ENCODE measurements at regions not wholly inside any gene's neighbourhood (a gene's known extent, or its start where the extent isn't known, plus 50 kb on each side); places are given as distances from the start of the nearest gene placed in this dataset.
A peak's percentile ranks its signal among the peaks of the same experiment; 100 is the strongest.

GRCh38 chr3:117681619-117682018 is 972.0 kb downstream of the TUSC7 start:
- 71 to 73% methylated on average over 2 of the region's 2 CpGs for WGBS, 2 donors

DNA sequence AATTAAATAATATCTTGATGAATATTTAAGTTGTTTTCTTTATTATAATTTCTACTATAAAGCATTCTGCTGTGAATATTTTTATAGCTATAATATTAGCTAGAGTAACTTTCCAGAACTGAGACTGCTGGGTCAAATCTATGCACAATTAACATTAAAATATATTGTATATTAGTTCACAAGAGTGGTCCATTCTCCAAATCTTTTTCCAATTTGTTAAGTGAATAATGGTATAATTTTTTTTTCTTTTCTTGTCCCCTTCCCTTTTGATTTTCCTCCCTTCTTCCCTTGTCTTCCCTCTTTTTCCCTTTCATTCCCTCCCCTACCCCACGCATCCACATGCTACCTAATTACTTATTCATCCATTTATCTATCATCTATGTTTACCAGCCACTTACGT is 977.5 kb downstream of the TUSC7 start:
- DNase-seq = no peak
- H3K9me3 ChIP-seq (ENCODE audit: control insufficient read depth in 4 of 4, insufficient read depth in 3 of 4, low read length in 3 of 4) = no peaks in the 10 kb centered on the region
- H3K9ac ChIP-seq (ENCODE audit: insufficient read depth in 1 of 2, low read length in 2 of 2) = no peak overlapping the region
- no peak overlapping the region for H3K4me3 ChIP-seq
- no peak overlapping the region for H3K27ac ChIP-seq (ENCODE audit: low read depth in 1 of 2, low read length in 1 of 2)
- no peaks in the 10 kb centered on the region for H3K4me1 ChIP-seq (ENCODE audit: control insufficient read depth in 5 of 5, insufficient read depth in 5 of 5, low read length in 5 of 5)
- WGBS, 2 donors = 80 to 93% methylated on average over 2 of the region's 2 CpGs
- H3K27me3 ChIP-seq (ENCODE audit: control insufficient read depth in 3 of 3, insufficient read depth in 3 of 3, low read length in 2 of 3) = no peaks in the 10 kb centered on the region
- TF ChIP-seq, protein P1, sequence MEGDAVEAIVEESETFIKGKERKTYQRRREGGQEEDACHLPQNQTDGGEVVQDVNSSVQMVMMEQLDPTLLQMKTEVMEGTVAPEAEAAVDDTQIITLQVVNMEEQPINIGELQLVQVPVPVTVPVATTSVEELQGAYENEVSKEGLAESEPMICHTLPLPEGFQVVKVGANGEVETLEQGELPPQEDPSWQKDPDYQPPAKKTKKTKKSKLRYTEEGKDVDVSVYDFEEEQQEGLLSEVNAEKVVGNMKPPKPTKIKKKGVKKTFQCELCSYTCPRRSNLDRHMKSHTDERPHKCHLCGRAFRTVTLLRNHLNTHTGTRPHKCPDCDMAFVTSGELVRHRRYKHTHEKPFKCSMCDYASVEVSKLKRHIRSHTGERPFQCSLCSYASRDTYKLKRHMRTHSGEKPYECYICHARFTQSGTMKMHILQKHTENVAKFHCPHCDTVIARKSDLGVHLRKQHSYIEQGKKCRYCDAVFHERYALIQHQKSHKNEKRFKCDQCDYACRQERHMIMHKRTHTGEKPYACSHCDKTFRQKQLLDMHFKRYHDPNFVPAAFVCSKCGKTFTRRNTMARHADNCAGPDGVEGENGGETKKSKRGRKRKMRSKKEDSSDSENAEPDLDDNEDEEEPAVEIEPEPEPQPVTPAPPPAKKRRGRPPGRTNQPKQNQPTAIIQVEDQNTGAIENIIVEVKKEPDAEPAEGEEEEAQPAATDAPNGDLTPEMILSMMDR (IDR thresholded peaks at IDR 0.05; ENCODE audit: control extremely low read depth, extremely low read depth) = no peak
- ATAC-seq (ENCODE audit: insufficient read depth, low FRiP score) = no peak
- H3K36me3 ChIP-seq (ENCODE audit: control insufficient read depth in 4 of 4, insufficient read depth in 4 of 4, low read length in 4 of 4) = no peaks in the 10 kb centered on the region

More at GRCh38 chr3:117681619-117682018, 972.0 kb downstream of the TUSC7 start:
- Histone ChIP-seq H3K27me3 (ENCODE audit: control insufficient read depth in 3 of 3, insufficient read depth in 3 of 3, low read length in 2 of 3) (no peaks in the 10 kb centered on the region), H3K36me3 (ENCODE audit: control insufficient read depth in 4 of 4, insufficient read depth in 4 of 4, low read length in 4 of 4) (no peaks in the 10 kb centered on the region), H3K9ac (ENCODE audit: insufficient read depth in 1 of 2, low read length in 2 of 2) (no peak overlapping the region), H3K9me3 (ENCODE audit: control insufficient read depth in 4 of 4, insufficient read depth in 3 of 4, low read length in 3 of 4) (no peaks in the 10 kb centered on the region), H3K27ac (ENCODE audit: low read depth in 1 of 2, low read length in 1 of 2) (no peak overlapping the region), H3K4me1 (ENCODE audit: control insufficient read depth in 5 of 5, insufficient read depth in 5 of 5, low read length in 5 of 5) (no peaks in the 10 kb centered on the region), H3K4me3 (no peak overlapping the region)
- TF ChIP-seq, protein P1 (IDR thresholded peaks at IDR 0.05; ENCODE audit: control extremely low read depth, extremely low read depth) = no peak
- no peak for DNase-seq
- peak; percentile 47 for ATAC-seq (ENCODE audit: insufficient read depth, low FRiP score)

DNA sequence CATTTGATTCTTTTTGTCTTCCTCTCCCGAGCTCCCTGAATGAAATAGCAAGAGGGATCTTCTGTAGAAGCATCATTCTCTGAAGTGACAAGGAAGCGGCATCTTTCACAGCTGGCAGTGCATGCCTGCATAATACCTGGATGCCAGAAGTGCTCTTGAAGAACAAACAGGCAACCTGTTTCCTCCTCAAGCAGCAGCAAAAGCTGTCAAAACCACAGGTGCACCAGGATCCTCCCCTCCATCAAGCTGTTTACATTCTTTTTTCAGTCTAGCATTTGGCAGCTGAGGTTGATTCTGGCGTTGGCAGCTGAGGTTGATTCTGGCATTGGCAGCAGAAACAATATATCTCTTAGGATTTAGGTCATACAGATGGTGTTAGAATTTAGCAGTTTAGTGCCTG is 979.0 kb downstream of the TUSC7 start:
- H3K27ac ChIP-seq (ENCODE audit: low read depth in 1 of 2, low read length in 1 of 2) = no peak overlapping the region
- 53 to 59% methylated on average over 3 of the region's 3 CpGs for WGBS, 2 donors
- DNase-seq (no peak), ATAC-seq (ENCODE audit: insufficient read depth, low FRiP score) (no peak)
- no peaks in the 10 kb centered on the region for H3K36me3 ChIP-seq (ENCODE audit: control insufficient read depth in 4 of 4, insufficient read depth in 4 of 4, low read length in 4 of 4)
- H3K4me3 ChIP-seq = no peak overlapping the region
- TF ChIP-seq, protein P1 (IDR thresholded peaks at IDR 0.05; ENCODE audit: control extremely low read depth, extremely low read depth) = no peak
- no peaks in the 10 kb centered on the region for H3K9me3 ChIP-seq (ENCODE audit: control insufficient read depth in 4 of 4, insufficient read depth in 3 of 4, low read length in 3 of 4)
- no peaks in the 10 kb centered on the region for H3K27me3 ChIP-seq (ENCODE audit: control insufficient read depth in 3 of 3, insufficient read depth in 3 of 3, low read length in 2 of 3)
- no peak overlapping the region for H3K9ac ChIP-seq (ENCODE audit: insufficient read depth in 1 of 2, low read length in 2 of 2)
- no peaks in the 10 kb centered on the region for H3K4me1 ChIP-seq (ENCODE audit: control insufficient read depth in 5 of 5, insufficient read depth in 5 of 5, low read length in 5 of 5)

GRCh38 chr3:117691526-117691925 is 981.9 kb downstream of the TUSC7 start:
- peaks cover 0 to 12% (median 4%) of the 10 kb centered on the region in 5 donors for H3K4me1 ChIP-seq (ENCODE audit: control insufficient read depth in 5 of 5, insufficient read depth in 5 of 5, low read length in 5 of 5)
- H3K36me3 ChIP-seq (ENCODE audit: control insufficient read depth in 4 of 4, insufficient read depth in 4 of 4, low read length in 4 of 4) = no peaks in the 10 kb centered on the region
- TF ChIP-seq, protein P1 (IDR thresholded peaks at IDR 0.05; ENCODE audit: control extremely low read depth, extremely low read depth) = no peak
- H3K9me3 ChIP-seq (ENCODE audit: control insufficient read depth in 4 of 4, insufficient read depth in 3 of 4, low read length in 3 of 4) = no peaks in the 10 kb centered on the region
- ATAC-seq (ENCODE audit: insufficient read depth, low FRiP score) (no peak), DNase-seq (peak in 1 of 3 donors; percentile 14)
- no peak overlapping the region for H3K9ac ChIP-seq (ENCODE audit: insufficient read depth in 1 of 2, low read length in 2 of 2)
- H3K27ac ChIP-seq (ENCODE audit: low read depth in 1 of 2, low read length in 1 of 2) = no peak overlapping the region
- peaks cover 0 to 4% (median 0%) of the 10 kb centered on the region in 3 donors for H3K27me3 ChIP-seq (ENCODE audit: control insufficient read depth in 3 of 3, insufficient read depth in 3 of 3, low read length in 2 of 3)
- 60 to 87% methylated on average over 1 of the region's 1 CpG for WGBS, 2 donors
- H3K4me3 ChIP-seq = no peak overlapping the region
